ENCODE measurements at regions not wholly inside any gene's neighbourhood (a gene's known extent, or its start where the extent isn't known, plus 50 kb on each side); places are given as distances from the start of the nearest gene placed in this dataset.
A peak's percentile ranks its signal among the peaks of the same experiment; 100 is the strongest.

GRCh38 chrX:15017491-15017890, 144.3 kb downstream of the MOSPD2 start:
- no peaks in the 10 kb centered on the region for H3K9me3 ChIP-seq (ENCODE audit: control insufficient read depth, insufficient read depth, low read depth, low read length)
- no peaks in the 10 kb centered on the region for H4K20me1 ChIP-seq (ENCODE audit: control insufficient read depth, extremely low read depth, insufficient read depth, low read length)
- DNase-seq (ENCODE audit: low read depth in 2 of 2) = no peak
- TF ChIP-seq EZH2 (IDR thresholded peaks at IDR 0.05; ENCODE audit: low read length, missing control alignments) (no peak), CTCF (conservative IDR thresholded peaks at IDR 0.05 in 1 of 2, IDR thresholded peaks at IDR 0.05 in 1 of 2; ENCODE audit: low read depth in 1 of 2, low read length in 2 of 2) (no peak)
- H3K79me2 ChIP-seq (ENCODE audit: control insufficient read depth, insufficient read depth, low read length) = no peaks in the 10 kb centered on the region
- no peak overlapping the region for H2AFZ ChIP-seq (ENCODE audit: low read length)
- no peak overlapping the region for H3K9ac ChIP-seq (ENCODE audit: insufficient read depth, low read length)
- H3K27ac ChIP-seq (ENCODE audit: insufficient read depth, low read length) = no peak overlapping the region
- H3K4me1 ChIP-seq (ENCODE audit: control insufficient read depth, extremely low read depth, insufficient read depth, low read length) = no peaks in the 10 kb centered on the region
- no peaks in the 10 kb centered on the region for H3K27me3 ChIP-seq (ENCODE audit: control insufficient read depth, insufficient read depth, low read length)
- H3K4me3 ChIP-seq (replicated peaks in 1 of 4; ENCODE audit: control extremely low read depth in 1 of 4, insufficient read depth in 1 of 4, low read depth in 3 of 4, low read length in 4 of 4) = no peak overlapping the region
- no peaks in the 10 kb centered on the region for H3K36me3 ChIP-seq (ENCODE audit: control insufficient read depth, insufficient read depth, low read length)
- peak overlapping the region; percentile 59 for H3K4me2 ChIP-seq (ENCODE audit: extremely low read depth, insufficient read depth, low read length)

DNA sequence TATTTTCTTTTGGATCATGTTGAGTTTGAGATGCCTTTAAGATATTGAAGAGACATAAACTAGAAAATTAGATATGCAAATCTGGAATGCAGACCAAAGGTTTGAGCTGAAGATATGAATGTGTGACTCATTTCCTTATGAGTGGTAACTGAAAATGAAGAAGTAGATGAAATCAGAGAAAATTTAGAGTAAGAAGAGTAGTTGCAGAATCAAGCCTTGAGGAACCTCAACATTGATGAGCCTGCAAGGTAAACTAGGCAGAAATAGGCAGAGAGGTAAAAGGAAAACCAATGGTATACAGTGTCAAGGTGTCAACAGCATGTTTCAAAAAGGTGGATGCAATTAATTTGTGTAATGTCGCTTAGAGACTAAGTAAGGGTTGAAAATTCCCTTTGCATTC, 142.8 kb downstream of the MOSPD2 start:
- no peaks in the 10 kb centered on the region for H3K27me3 ChIP-seq (ENCODE audit: control insufficient read depth, insufficient read depth, low read length)
- H3K4me1 ChIP-seq (ENCODE audit: control insufficient read depth, extremely low read depth, insufficient read depth, low read length) = no peaks in the 10 kb centered on the region
- no peak overlapping the region for H3K27ac ChIP-seq (ENCODE audit: insufficient read depth, low read length)
- H3K9me3 ChIP-seq (ENCODE audit: control insufficient read depth, insufficient read depth, low read depth, low read length) = no peaks in the 10 kb centered on the region
- H4K20me1 ChIP-seq (ENCODE audit: control insufficient read depth, extremely low read depth, insufficient read depth, low read length) = no peaks in the 10 kb centered on the region
- no peak overlapping the region for H3K4me3 ChIP-seq (replicated peaks in 1 of 4; ENCODE audit: control extremely low read depth in 1 of 4, insufficient read depth in 1 of 4, low read depth in 3 of 4, low read length in 4 of 4)
- H3K9ac ChIP-seq (ENCODE audit: insufficient read depth, low read length) = no peak overlapping the region
- TF ChIP-seq CTCF (conservative IDR thresholded peaks at IDR 0.05 in 1 of 2, IDR thresholded peaks at IDR 0.05 in 1 of 2; ENCODE audit: low read depth in 1 of 2, low read length in 2 of 2) (no peak), EZH2 (IDR thresholded peaks at IDR 0.05; ENCODE audit: low read length, missing control alignments) (no peak)
- H3K79me2 ChIP-seq (ENCODE audit: control insufficient read depth, insufficient read depth, low read length) = no peaks in the 10 kb centered on the region
- peak in 1 of 2 donors; percentile 1 for DNase-seq (ENCODE audit: low read depth in 2 of 2)
- H3K36me3 ChIP-seq (ENCODE audit: control insufficient read depth, insufficient read depth, low read length) = no peaks in the 10 kb centered on the region
- H2AFZ ChIP-seq (ENCODE audit: low read length) = no peak overlapping the region
- H3K4me2 ChIP-seq (ENCODE audit: extremely low read depth, insufficient read depth, low read length) = no peak overlapping the region

GRCh38 chrX:15014281-15014680, 141.1 kb downstream of the MOSPD2 start:
- no peaks in the 10 kb centered on the region for H4K20me1 ChIP-seq (ENCODE audit: control insufficient read depth, extremely low read depth, insufficient read depth, low read length)
- no peak overlapping the region for H3K4me3 ChIP-seq (replicated peaks in 1 of 4; ENCODE audit: control extremely low read depth in 1 of 4, insufficient read depth in 1 of 4, low read depth in 3 of 4, low read length in 4 of 4)
- DNase-seq (ENCODE audit: low read depth in 2 of 2) = peak in 1 of 2 donors; percentile 37

More at GRCh38 chrX:15014281-15014680, 141.1 kb downstream of the MOSPD2 start:
- Histone ChIP-seq H3K27me3 (ENCODE audit: control insufficient read depth, insufficient read depth, low read length) (no peaks in the 10 kb centered on the region), H3K36me3 (ENCODE audit: control insufficient read depth, insufficient read depth, low read length) (no peaks in the 10 kb centered on the region), H3K4me1 (ENCODE audit: control insufficient read depth, extremely low read depth, insufficient read depth, low read length) (no peaks in the 10 kb centered on the region), H3K9me3 (ENCODE audit: control insufficient read depth, insufficient read depth, low read depth, low read length) (no peaks in the 10 kb centered on the region), H2AFZ (ENCODE audit: low read length) (no peak overlapping the region), H3K9ac (ENCODE audit: insufficient read depth, low read length) (no peak overlapping the region), H3K79me2 (ENCODE audit: control insufficient read depth, insufficient read depth, low read length) (no peaks in the 10 kb centered on the region), H3K4me2 (ENCODE audit: extremely low read depth, insufficient read depth, low read length) (no peak overlapping the region), H3K27ac (ENCODE audit: insufficient read depth, low read length) (no peak overlapping the region)
- TF ChIP-seq EZH2 (IDR thresholded peaks at IDR 0.05; ENCODE audit: low read length, missing control alignments) (no peak), CTCF (conservative IDR thresholded peaks at IDR 0.05 in 1 of 2, IDR thresholded peaks at IDR 0.05 in 1 of 2; ENCODE audit: low read depth in 1 of 2, low read length in 2 of 2) (no peak)

Measured in fibroblast of lung (primary cell).